ENCODE measurements at regions not wholly inside any gene's neighbourhood (a gene's known extent, or its start where the extent isn't known, plus 50 kb on each side); places are given as distances from the start of the nearest gene placed in this dataset.

DNA sequence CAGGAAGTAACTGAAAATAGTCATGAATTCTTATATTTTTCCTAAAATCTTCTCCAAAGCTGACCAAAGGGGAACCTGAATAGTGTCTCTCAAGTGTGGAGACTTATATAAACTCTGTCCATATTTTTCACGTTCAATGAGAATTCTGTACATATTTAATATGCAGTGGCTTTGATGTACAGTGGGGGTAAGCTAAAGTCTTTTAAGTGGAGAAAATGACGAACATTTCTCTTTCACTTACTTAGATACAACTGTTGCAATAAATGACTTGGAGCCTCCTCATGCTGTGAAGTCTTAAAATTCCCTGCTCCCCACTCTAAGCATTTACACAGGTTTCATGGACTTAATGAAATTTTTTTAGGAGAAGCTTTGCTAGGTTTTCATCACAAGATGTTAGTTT is 1196.7 kb downstream of the EFNB2 start:
- H3K27ac Mint-ChIP-seq = peak overlapping the region in 5 of 10 donors; percentile 1 to 76 (median 44)
- H3K9me3 Mint-ChIP-seq = no peaks in the 10 kb centered on the region
- peaks cover 3 to 26% (median 10%) of the 10 kb centered on the region in 4 donors for H3K4me1 Mint-ChIP-seq
- DNase-seq = peak in 3 of 10 donors; percentile 5 to 25 (median 24)
- peaks cover 0 to 3% (median 0%) of the 10 kb centered on the region in 5 donors for H3K27me3 Mint-ChIP-seq
- H3K36me3 Mint-ChIP-seq = no peaks in the 10 kb centered on the region
- peak overlapping the region; percentile 39 to 79 (median 65) for H3K4me3 Mint-ChIP-seq
- ATAC-seq = peak in 1 of 2 donors; percentile 38
- POLR2A ChIA-PET = no interaction called here

DNA sequence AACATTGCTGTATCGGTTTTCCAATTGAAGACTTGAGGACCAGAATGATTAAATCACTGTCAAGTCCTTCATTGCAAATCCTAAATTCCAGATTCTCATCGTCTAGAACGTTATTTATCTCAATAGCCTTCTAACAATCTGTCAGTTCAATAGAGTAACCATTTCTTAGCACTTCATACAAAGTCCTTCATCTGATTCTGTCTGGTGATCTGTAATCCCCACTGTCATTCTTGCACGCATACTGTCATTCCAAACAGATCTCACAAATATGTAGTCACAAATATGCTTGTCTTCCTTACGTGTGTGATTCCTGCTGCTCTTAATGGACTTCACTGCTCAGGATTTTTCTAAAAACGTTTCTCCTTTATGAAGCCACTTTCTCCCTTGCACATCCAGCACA is 1197.5 kb downstream of the EFNB2 start:
- peaks cover 0 to 3% (median 0%) of the 10 kb centered on the region in 5 donors for H3K27me3 Mint-ChIP-seq
- no peak for ATAC-seq
- peak overlapping the region in 4 of 10 donors; percentile 71 to 79 (median 76) for H3K4me3 Mint-ChIP-seq
- DNase-seq = no peak
- H3K36me3 Mint-ChIP-seq = no peaks in the 10 kb centered on the region
- no peaks in the 10 kb centered on the region for H3K9me3 Mint-ChIP-seq
- H3K4me1 Mint-ChIP-seq = peaks cover under 1 to 20% (median 8%) of the 10 kb centered on the region in 4 donors
- POLR2A ChIA-PET = no interaction called here
- H3K27ac Mint-ChIP-seq = peak overlapping the region in 3 of 10 donors; percentile 23 to 76 (median 44)

GRCh38 chr13:105336706-105337576 is 1198.5 kb downstream of the EFNB2 start:
- POLR2A ChIA-PET = no interaction called here
- H3K27ac Mint-ChIP-seq = no peak overlapping the region
- ATAC-seq (no peak), DNase-seq (no peak)
- no peaks in the 10 kb centered on the region for H3K36me3 Mint-ChIP-seq
- H3K9me3 Mint-ChIP-seq = no peaks in the 10 kb centered on the region
- H3K4me1 Mint-ChIP-seq = peaks cover 0 to 19% (median 8%) of the 10 kb centered on the region in 4 donors
- no peak overlapping the region for H3K4me3 Mint-ChIP-seq
- H3K27me3 Mint-ChIP-seq = peaks cover 0 to 3% (median 0%) of the 10 kb centered on the region in 5 donors

- H3K36me3 Mint-ChIP-seq = no peaks in the 10 kb centered on the region
- peaks cover 0 to 18% (median 8%) of the 10 kb centered on the region in 4 donors for H3K4me1 Mint-ChIP-seq
- H3K27me3 Mint-ChIP-seq = peaks cover 0 to 3% (median 0%) of the 10 kb centered on the region in 5 donors
- DNase-seq = no peak
- peaks cover 0 to 7% (median 0%) of the 10 kb centered on the region in 9 donors for H3K9me3 Mint-ChIP-seq
- H3K4me3 Mint-ChIP-seq = no peak overlapping the region
- no peak overlapping the region for H3K27ac Mint-ChIP-seq
- no peak for ATAC-seq
- POLR2A ChIA-PET = no interaction called here
These were observed 1201.3 kb downstream of the EFNB2 start for GRCh38 chr13:105334211-105334610.

DNA sequence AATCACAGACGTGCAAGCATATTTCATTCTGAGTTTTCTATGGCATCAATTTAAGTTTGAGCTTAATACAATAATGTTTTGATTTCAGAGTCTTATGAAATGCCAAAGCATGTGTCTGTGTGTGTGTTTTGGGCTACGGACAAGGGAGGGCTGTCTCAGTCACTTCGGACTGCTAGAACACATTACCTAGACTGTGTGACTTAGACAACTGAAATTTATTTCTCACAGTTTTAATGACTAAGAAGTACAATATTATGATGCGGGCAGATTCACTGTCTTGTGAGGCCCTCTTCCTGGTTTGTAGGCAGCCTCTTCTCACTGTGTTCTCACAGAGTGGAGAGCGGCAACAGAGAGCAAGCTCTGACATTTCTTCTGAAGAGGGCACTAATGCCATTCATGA is 1202.0 kb downstream of the EFNB2 start:
- H3K9me3 Mint-ChIP-seq = peaks cover 0 to 9% (median 0%) of the 10 kb centered on the region in 9 donors
- H3K4me1 Mint-ChIP-seq = peaks cover 0 to 10% (median 5%) of the 10 kb centered on the region in 4 donors
- H3K27ac Mint-ChIP-seq = no peak overlapping the region
- ATAC-seq (no peak), DNase-seq (no peak)
- H3K27me3 Mint-ChIP-seq = peaks cover 0 to 3% (median 0%) of the 10 kb centered on the region in 5 donors
- POLR2A ChIA-PET = no interaction called here
- H3K4me3 Mint-ChIP-seq = no peak overlapping the region
- no peaks in the 10 kb centered on the region for H3K36me3 Mint-ChIP-seq

DNA sequence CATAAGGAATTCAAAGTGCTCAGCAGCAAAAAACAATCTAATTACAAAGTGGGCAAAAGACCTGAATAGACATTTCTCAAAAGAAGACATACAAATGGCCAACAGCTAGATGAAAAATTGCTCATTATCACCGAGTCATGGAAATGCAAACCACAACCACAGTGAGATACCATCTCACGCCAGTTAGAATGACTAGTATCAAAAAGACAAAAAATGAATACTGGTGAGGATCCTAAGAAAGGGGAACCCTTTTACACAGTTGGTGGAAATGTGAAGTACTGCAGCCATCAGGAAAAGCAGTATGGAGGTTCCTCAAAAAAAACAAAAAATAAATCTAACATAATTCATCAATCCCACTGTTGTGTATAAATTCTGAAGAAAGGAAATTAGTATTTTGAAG is 1206.1 kb downstream of the EFNB2 start:
- H3K4me3 Mint-ChIP-seq = no peak overlapping the region
- no peak overlapping the region for H3K27ac Mint-ChIP-seq
- peaks cover 0 to 9% (median 0%) of the 10 kb centered on the region in 9 donors for H3K9me3 Mint-ChIP-seq
- ATAC-seq (no peak), DNase-seq (no peak)
- H3K27me3 Mint-ChIP-seq = no peaks in the 10 kb centered on the region
- H3K4me1 Mint-ChIP-seq = peaks cover 0 to 7% (median 0%) of the 10 kb centered on the region in 4 donors
- H3K36me3 Mint-ChIP-seq = no peaks in the 10 kb centered on the region
- POLR2A ChIA-PET = no interaction called here

DNA sequence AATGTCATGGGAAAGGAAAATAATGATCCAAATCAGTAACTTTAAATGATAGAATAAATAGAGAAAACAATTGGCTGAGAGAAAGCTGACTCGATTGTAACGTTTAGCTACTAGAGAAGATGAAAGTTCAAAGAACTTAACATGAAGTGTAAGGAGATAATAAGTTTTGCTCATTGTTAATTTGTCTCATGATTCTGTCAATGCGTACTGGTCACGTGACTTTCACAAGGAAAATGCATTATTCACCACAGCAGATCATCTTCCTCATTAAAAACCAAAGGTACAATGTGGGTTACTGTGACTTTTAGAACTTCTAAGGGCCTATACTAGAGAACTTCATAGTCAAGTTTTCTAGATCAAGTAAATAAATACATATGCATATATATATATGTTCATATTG is 1207.2 kb downstream of the EFNB2 start:
- Mint-ChIP-seq H3K4me3 (no peak overlapping the region), H3K9me3 (peaks cover 0 to 9% (median 0%) of the 10 kb centered on the region in 9 donors), H3K36me3 (no peaks in the 10 kb centered on the region), H3K27ac (no peak overlapping the region), H3K4me1 (peaks cover 0 to 7% (median 0%) of the 10 kb centered on the region in 4 donors), H3K27me3 (no peaks in the 10 kb centered on the region)
- POLR2A ChIA-PET = no interaction called here
- ATAC-seq = no peak
- DNase-seq = no peak

GRCh38 chr13:105327581-105328126 is 1207.8 kb downstream of the EFNB2 start:
- no peak for ATAC-seq
- Mint-ChIP-seq H3K36me3 (no peaks in the 10 kb centered on the region), H3K4me1 (peaks cover 0 to 7% (median 0%) of the 10 kb centered on the region in 4 donors), H3K27me3 (no peaks in the 10 kb centered on the region), H3K4me3 (no peak overlapping the region), H3K9me3 (peaks cover 0 to 9% (median 0%) of the 10 kb centered on the region in 9 donors), H3K27ac (peak overlapping the region in 1 of 10 donors; percentile 15)
- POLR2A ChIA-PET = no interaction called here
- no peak for DNase-seq

- no peak for DNase-seq
- H3K4me1 Mint-ChIP-seq = no peaks in the 10 kb centered on the region
- no peaks in the 10 kb centered on the region for H3K9me3 Mint-ChIP-seq
- no peak overlapping the region for H3K4me3 Mint-ChIP-seq
- no peak for ATAC-seq
- no peak overlapping the region for H3K27ac Mint-ChIP-seq
- H3K36me3 Mint-ChIP-seq = no peaks in the 10 kb centered on the region
- POLR2A ChIA-PET = no interaction called here
- H3K27me3 Mint-ChIP-seq = no peaks in the 10 kb centered on the region
These were observed 1215.6 kb downstream of the EFNB2 start for GRCh38 chr13:105319875-105320274.

- POLR2A ChIA-PET = no interaction called here
- peaks cover 0 to 3% (median 0%) of the 10 kb centered on the region in 9 donors for H3K9me3 Mint-ChIP-seq
- no peak for ATAC-seq
- no peak for DNase-seq
- H3K4me3 Mint-ChIP-seq = no peak overlapping the region
- no peaks in the 10 kb centered on the region for H3K27me3 Mint-ChIP-seq
- no peaks in the 10 kb centered on the region for H3K36me3 Mint-ChIP-seq
- no peak overlapping the region for H3K27ac Mint-ChIP-seq
- H3K4me1 Mint-ChIP-seq = no peaks in the 10 kb centered on the region
These were observed 1218.7 kb downstream of the EFNB2 start for GRCh38 chr13:105316731-105317130.

- POLR2A ChIA-PET = no interaction called here
- DNase-seq (no peak), ATAC-seq (no peak)
- no peaks in the 10 kb centered on the region for H3K27me3 Mint-ChIP-seq
- H3K4me1 Mint-ChIP-seq = no peaks in the 10 kb centered on the region
- no peaks in the 10 kb centered on the region for H3K36me3 Mint-ChIP-seq
- no peak overlapping the region for H3K4me3 Mint-ChIP-seq
- no peak overlapping the region for H3K27ac Mint-ChIP-seq
- peaks cover 0 to 3% (median 0%) of the 10 kb centered on the region in 9 donors for H3K9me3 Mint-ChIP-seq
These were observed 1222.6 kb downstream of the EFNB2 start for GRCh38 chr13:105312906-105313305.

- POLR2A ChIA-PET = no interaction called here
- H3K27me3 Mint-ChIP-seq = no peaks in the 10 kb centered on the region
- no peak for ATAC-seq
- no peak overlapping the region for H3K27ac Mint-ChIP-seq
- H3K9me3 Mint-ChIP-seq = peaks cover 0 to 3% (median 0%) of the 10 kb centered on the region in 9 donors
- H3K4me1 Mint-ChIP-seq = no peaks in the 10 kb centered on the region
- DNase-seq = no peak
- H3K4me3 Mint-ChIP-seq = no peak overlapping the region
- H3K36me3 Mint-ChIP-seq = no peaks in the 10 kb centered on the region
These were observed 1224.4 kb downstream of the EFNB2 start for GRCh38 chr13:105311094-105311493.

DNA sequence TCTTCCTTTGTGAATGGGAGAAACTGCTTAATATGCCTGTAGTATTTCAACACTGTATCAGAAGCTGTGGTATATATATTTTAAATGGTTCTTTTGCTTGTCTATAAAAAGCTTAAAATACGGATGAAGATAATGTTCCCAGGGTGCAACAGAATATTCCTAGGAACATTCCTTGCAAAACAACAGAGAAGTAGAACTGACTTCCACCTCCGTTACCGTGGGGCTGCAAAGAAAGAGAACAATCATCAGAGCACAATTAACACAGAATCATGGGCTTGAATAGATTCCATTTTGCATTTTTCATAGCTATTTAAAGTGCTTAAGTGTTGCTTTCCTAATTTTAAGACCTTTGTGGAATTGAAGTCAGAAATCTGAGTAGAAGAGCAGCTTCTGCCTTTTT is 1227.7 kb downstream of the EFNB2 start:
- Mint-ChIP-seq H3K9me3 (peaks cover 0 to 3% (median 0%) of the 10 kb centered on the region in 9 donors), H3K36me3 (no peaks in the 10 kb centered on the region), H3K27me3 (no peaks in the 10 kb centered on the region), H3K27ac (no peak overlapping the region), H3K4me1 (no peaks in the 10 kb centered on the region), H3K4me3 (no peak overlapping the region)
- POLR2A ChIA-PET = no interaction called here
- DNase-seq = no peak
- no peak for ATAC-seq

All from naive thymus-derived CD8-positive, alpha-beta T cell (primary cell).